Omental fat pad (tissue), 3 donors: ENCODE measurements at regions not wholly inside any gene's neighbourhood (a gene's known extent, or its start where the extent isn't known, plus 50 kb on each side); places are given as distances from the start of the nearest gene placed in this dataset.

Experiments
- ATAC-seq: fragments of 150-250 bp; one replicate; pipeline ENCODE4 v1.9.1; 2016; ENCODE audit warnings: mild to moderate bottlenecking, moderate library complexity; ENCODE audit not compliant: low FRiP score
- DNase-seq: peaks from one replicate; pipeline ENCODE4 v3.0.0-alpha.2; 2019; ENCODE audit warnings: low spot score
- TF ChIP-seq, protein P1 (sequence below), 3 donors: fragments of 450-650 bp; IDR thresholded peaks; one replicate each; pipeline ENCODE4 v1.5.1; 2016 to 2017; ENCODE audit warnings: antibody characterized with exemption in 3 of 3, mild to moderate bottlenecking in 3 of 3, moderate library complexity in 2 of 3

- TF ChIP-seq, protein P1, sequence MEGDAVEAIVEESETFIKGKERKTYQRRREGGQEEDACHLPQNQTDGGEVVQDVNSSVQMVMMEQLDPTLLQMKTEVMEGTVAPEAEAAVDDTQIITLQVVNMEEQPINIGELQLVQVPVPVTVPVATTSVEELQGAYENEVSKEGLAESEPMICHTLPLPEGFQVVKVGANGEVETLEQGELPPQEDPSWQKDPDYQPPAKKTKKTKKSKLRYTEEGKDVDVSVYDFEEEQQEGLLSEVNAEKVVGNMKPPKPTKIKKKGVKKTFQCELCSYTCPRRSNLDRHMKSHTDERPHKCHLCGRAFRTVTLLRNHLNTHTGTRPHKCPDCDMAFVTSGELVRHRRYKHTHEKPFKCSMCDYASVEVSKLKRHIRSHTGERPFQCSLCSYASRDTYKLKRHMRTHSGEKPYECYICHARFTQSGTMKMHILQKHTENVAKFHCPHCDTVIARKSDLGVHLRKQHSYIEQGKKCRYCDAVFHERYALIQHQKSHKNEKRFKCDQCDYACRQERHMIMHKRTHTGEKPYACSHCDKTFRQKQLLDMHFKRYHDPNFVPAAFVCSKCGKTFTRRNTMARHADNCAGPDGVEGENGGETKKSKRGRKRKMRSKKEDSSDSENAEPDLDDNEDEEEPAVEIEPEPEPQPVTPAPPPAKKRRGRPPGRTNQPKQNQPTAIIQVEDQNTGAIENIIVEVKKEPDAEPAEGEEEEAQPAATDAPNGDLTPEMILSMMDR (IDR thresholded peaks at IDR 0.05): no peak
- ATAC-seq (no peak), DNase-seq (no peak)
Measured at GRCh38 chr3:59620325-59620724, 570.5 kb upstream of the CFAP20DC start.

DNA sequence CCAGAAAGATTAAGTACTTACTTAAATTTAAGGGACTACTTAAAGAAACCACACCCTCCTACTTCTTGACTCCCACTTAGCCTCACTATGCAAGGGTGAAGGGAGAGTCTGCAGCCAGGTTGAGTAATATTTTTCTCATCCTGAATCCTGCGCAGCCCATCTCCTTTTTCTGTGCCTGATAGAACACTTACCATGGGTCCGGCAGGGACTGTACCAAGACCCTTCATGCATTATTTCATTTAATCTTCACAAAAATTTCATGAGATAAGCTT lies 562.6 kb upstream of the CFAP20DC start:
- TF ChIP-seq, protein P1 (IDR thresholded peaks at IDR 0.05): no peak
- DNase-seq (no peak), ATAC-seq (no peak)

DNA sequence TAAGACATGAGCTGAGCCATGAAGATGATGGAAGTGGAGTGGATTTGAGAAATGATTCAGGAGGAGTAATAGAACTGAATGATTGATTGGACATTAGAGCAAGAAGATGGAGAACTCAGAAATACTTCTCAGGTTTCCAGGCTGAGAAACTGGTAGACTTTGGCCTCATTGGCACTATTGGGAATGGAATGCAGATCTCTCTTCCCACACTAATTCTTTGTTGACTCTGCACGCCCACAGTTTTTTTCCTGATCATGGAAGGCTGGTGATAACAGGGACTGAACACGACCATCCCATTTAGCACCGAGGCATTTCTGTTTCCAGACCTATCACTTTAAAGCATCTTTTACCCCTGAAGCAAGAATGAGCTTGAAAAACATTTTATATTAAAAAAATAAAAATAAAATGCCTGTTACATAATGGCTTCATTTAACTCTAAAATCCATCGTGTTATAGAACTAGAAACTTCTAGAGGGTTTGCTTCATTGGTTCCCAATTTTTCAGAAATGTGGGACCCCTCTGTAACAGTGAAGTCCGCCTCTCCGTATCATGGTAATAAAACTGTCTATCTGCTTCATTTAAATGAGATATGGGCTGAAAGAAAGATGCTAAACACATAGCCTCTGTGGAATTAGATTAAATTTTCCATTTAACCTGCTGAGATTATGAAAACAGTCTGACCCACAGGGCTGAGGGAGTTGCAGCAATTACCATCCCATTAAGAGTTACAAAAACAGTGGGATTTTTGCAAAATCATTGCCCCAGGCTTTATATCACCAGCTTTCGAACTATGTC lies 562.0 kb upstream of the CFAP20DC start:
- TF ChIP-seq, protein P1 (IDR thresholded peaks at IDR 0.05): no peak
- no peak for ATAC-seq
- DNase-seq: no peak

DNA sequence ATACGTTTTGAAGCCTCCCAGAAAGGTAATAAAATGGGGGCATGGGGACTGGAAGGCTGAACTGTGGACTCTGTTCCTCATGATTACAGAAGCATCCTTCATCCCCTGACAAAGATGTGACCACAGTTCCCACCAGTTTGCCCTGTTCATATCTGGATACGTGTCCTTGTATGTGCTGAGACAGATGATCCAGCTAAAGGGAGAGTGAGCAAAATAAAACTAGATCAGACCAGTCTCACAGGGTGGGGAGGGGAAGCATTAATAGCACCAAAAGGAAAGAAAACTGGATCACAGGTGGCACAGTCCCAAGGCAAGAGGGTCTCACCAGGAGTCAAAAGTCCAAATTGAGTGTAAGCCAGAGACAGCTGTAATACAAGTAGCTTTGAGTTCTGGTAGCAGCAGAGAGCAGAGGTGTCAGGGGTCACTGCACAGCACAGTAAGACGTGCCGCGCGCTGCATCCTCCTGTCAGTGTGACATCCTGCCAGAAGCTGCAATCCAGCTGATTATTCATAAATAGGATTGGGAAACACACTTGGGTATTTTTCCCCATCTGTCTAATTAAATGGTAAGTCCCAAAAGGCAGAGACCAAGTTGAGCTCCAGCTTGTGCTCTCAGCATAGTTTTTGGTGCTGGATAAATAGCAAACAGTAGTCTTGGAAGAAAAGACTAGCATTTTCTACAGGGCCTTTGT lies 560.0 kb upstream of the CFAP20DC start:
- TF ChIP-seq, protein P1 (IDR thresholded peaks at IDR 0.05): no peak
- DNase-seq (no peak), ATAC-seq (no peak)

DNA sequence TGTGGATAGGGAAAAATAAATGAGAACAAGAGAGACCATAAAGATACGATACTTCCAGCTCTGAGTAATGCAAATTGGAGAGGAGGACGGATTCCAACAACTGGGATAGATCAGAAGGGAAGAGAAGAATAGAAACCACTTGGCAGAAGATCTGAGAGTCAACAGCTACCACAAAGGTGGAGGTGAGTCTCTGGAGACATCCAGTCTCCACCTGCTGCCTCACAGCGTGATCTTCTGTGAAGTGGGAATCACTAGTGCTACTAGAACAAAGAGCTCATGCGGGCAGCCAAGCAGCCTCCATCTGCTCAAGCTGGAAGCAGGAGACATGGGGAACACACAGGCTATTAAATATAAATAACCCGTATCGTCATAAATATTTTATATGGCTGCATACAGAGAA lies 558.5 kb upstream of the CFAP20DC start:
- TF ChIP-seq, protein P1 (IDR thresholded peaks at IDR 0.05): no peak
- DNase-seq (no peak), ATAC-seq (no peak)

DNA sequence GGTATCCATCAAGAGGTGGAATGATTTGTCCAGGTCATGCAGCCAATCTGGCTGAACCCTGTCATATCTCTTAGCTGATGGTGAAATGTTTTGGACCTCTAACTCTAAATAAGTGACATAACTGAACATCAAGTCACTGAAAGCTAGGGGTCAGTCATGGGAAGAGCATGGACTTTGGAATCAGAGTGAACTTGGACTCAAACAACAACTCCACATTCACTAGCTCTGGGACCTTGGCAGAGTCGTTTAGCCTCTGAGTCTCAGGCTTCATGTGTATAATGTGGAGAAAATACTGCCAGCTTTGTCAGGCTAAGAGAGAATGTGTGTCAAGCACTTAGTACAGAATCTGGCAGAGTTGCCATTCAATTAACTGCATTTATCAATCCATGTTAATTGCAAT lies 557.8 kb upstream of the CFAP20DC start:
- TF ChIP-seq, protein P1 (IDR thresholded peaks at IDR 0.05): no peak
- DNase-seq: no peak
- ATAC-seq: no peak
